ENCODE measurements at regions not wholly inside any gene's neighbourhood (a gene's known extent, or its start where the extent isn't known, plus 50 kb on each side); places are given as distances from the start of the nearest gene placed in this dataset.

- Histone ChIP-seq H3K27me3 (ENCODE audit: control insufficient read depth in 1 of 2, insufficient read depth in 2 of 2, low read length in 2 of 2) (no peaks in the 10 kb centered on the region), H3K4me3 (ENCODE audit: low read depth in 1 of 2, low read length in 2 of 2) (no peak overlapping the region), H3K9ac (ENCODE audit: low read depth in 1 of 2, low read length in 2 of 2) (no peak overlapping the region), H3K36me3 (ENCODE audit: control insufficient read depth in 1 of 2, insufficient read depth in 2 of 2, low read length in 2 of 2) (no peaks in the 10 kb centered on the region), H3K4me1 (ENCODE audit: control insufficient read depth in 1 of 2, insufficient read depth in 2 of 2, low read length in 2 of 2) (no peaks in the 10 kb centered on the region), H3K27ac (ENCODE audit: low read depth, low read length) (no peak overlapping the region), H3K9me3 (ENCODE audit: control insufficient read depth in 1 of 2, low read length in 2 of 2) (no peaks in the 10 kb centered on the region)
Measured at GRCh38 chr7:115662676-115663075, 367.9 kb downstream of the TFEC start.

- Histone ChIP-seq H3K4me3 (ENCODE audit: low read depth in 1 of 2, low read length in 2 of 2) (no peak overlapping the region), H3K27me3 (ENCODE audit: control insufficient read depth in 1 of 2, insufficient read depth in 2 of 2, low read length in 2 of 2) (no peaks in the 10 kb centered on the region), H3K36me3 (ENCODE audit: control insufficient read depth in 1 of 2, insufficient read depth in 2 of 2, low read length in 2 of 2) (no peaks in the 10 kb centered on the region), H3K27ac (ENCODE audit: low read depth, low read length) (no peak overlapping the region), H3K9me3 (ENCODE audit: control insufficient read depth in 1 of 2, low read length in 2 of 2) (no peaks in the 10 kb centered on the region), H3K4me1 (ENCODE audit: control insufficient read depth in 1 of 2, insufficient read depth in 2 of 2, low read length in 2 of 2) (no peaks in the 10 kb centered on the region), H3K9ac (ENCODE audit: low read depth in 1 of 2, low read length in 2 of 2) (no peak overlapping the region)
Measured at GRCh38 chr7:115662120-115662519, 368.4 kb downstream of the TFEC start.

- Histone ChIP-seq H3K9me3 (ENCODE audit: control insufficient read depth in 1 of 2, low read length in 2 of 2) (no peaks in the 10 kb centered on the region), H3K27me3 (ENCODE audit: control insufficient read depth in 1 of 2, insufficient read depth in 2 of 2, low read length in 2 of 2) (no peaks in the 10 kb centered on the region), H3K4me3 (ENCODE audit: low read depth in 1 of 2, low read length in 2 of 2) (no peak overlapping the region), H3K36me3 (ENCODE audit: control insufficient read depth in 1 of 2, insufficient read depth in 2 of 2, low read length in 2 of 2) (no peaks in the 10 kb centered on the region), H3K4me1 (ENCODE audit: control insufficient read depth in 1 of 2, insufficient read depth in 2 of 2, low read length in 2 of 2) (no peaks in the 10 kb centered on the region), H3K9ac (ENCODE audit: low read depth in 1 of 2, low read length in 2 of 2) (no peak overlapping the region), H3K27ac (ENCODE audit: low read depth, low read length) (no peak overlapping the region)
Measured at GRCh38 chr7:115658223-115658622, 372.3 kb downstream of the TFEC start.

- no peaks in the 10 kb centered on the region for H3K9me3 ChIP-seq (ENCODE audit: control insufficient read depth in 1 of 2, low read length in 2 of 2)
- no peak overlapping the region for H3K27ac ChIP-seq (ENCODE audit: low read depth, low read length)
- no peak overlapping the region for H3K9ac ChIP-seq (ENCODE audit: low read depth in 1 of 2, low read length in 2 of 2)
- H3K4me3 ChIP-seq (ENCODE audit: low read depth in 1 of 2, low read length in 2 of 2): no peak overlapping the region
- H3K27me3 ChIP-seq (ENCODE audit: control insufficient read depth in 1 of 2, insufficient read depth in 2 of 2, low read length in 2 of 2): no peaks in the 10 kb centered on the region
- no peaks in the 10 kb centered on the region for H3K4me1 ChIP-seq (ENCODE audit: control insufficient read depth in 1 of 2, insufficient read depth in 2 of 2, low read length in 2 of 2)
- no peaks in the 10 kb centered on the region for H3K36me3 ChIP-seq (ENCODE audit: control insufficient read depth in 1 of 2, insufficient read depth in 2 of 2, low read length in 2 of 2)
Measured at GRCh38 chr7:115654384-115655214, 376.0 kb downstream of the TFEC start.

- H3K27ac ChIP-seq (ENCODE audit: low read depth, low read length): no peak overlapping the region
- no peaks in the 10 kb centered on the region for H3K4me1 ChIP-seq (ENCODE audit: control insufficient read depth in 1 of 2, insufficient read depth in 2 of 2, low read length in 2 of 2)
- H3K36me3 ChIP-seq (ENCODE audit: control insufficient read depth in 1 of 2, insufficient read depth in 2 of 2, low read length in 2 of 2): no peaks in the 10 kb centered on the region
- no peaks in the 10 kb centered on the region for H3K9me3 ChIP-seq (ENCODE audit: control insufficient read depth in 1 of 2, low read length in 2 of 2)
- H3K9ac ChIP-seq (ENCODE audit: low read depth in 1 of 2, low read length in 2 of 2): no peak overlapping the region
- no peak overlapping the region for H3K4me3 ChIP-seq (ENCODE audit: low read depth in 1 of 2, low read length in 2 of 2)
- no peaks in the 10 kb centered on the region for H3K27me3 ChIP-seq (ENCODE audit: control insufficient read depth in 1 of 2, insufficient read depth in 2 of 2, low read length in 2 of 2)
Measured at GRCh38 chr7:115649429-115649828, 381.1 kb downstream of the TFEC start.

GRCh38 chr7:115647712-115648111, 382.9 kb downstream of the TFEC start:
- no peaks in the 10 kb centered on the region for H3K9me3 ChIP-seq (ENCODE audit: control insufficient read depth in 1 of 2, low read length in 2 of 2)
- no peaks in the 10 kb centered on the region for H3K27me3 ChIP-seq (ENCODE audit: control insufficient read depth in 1 of 2, insufficient read depth in 2 of 2, low read length in 2 of 2)
- H3K36me3 ChIP-seq (ENCODE audit: control insufficient read depth in 1 of 2, insufficient read depth in 2 of 2, low read length in 2 of 2): no peaks in the 10 kb centered on the region
- H3K27ac ChIP-seq (ENCODE audit: low read depth, low read length): no peak overlapping the region
- no peaks in the 10 kb centered on the region for H3K4me1 ChIP-seq (ENCODE audit: control insufficient read depth in 1 of 2, insufficient read depth in 2 of 2, low read length in 2 of 2)
- no peak overlapping the region for H3K9ac ChIP-seq (ENCODE audit: low read depth in 1 of 2, low read length in 2 of 2)
- H3K4me3 ChIP-seq (ENCODE audit: low read depth in 1 of 2, low read length in 2 of 2): no peak overlapping the region

- Histone ChIP-seq H3K9me3 (ENCODE audit: control insufficient read depth in 1 of 2, low read length in 2 of 2) (peaks cover 0 to 3% of the 10 kb centered on the region in 2 donors), H3K9ac (ENCODE audit: low read depth in 1 of 2, low read length in 2 of 2) (no peak overlapping the region)
Measured at GRCh38 chr7:115642194-115642593, 388.4 kb downstream of the TFEC start.

GRCh38 chr7:115638853-115639252, 391.7 kb downstream of the TFEC start:
- Histone ChIP-seq H3K27me3 (ENCODE audit: control insufficient read depth in 1 of 2, insufficient read depth in 2 of 2, low read length in 2 of 2) (no peaks in the 10 kb centered on the region), H3K4me1 (ENCODE audit: control insufficient read depth in 1 of 2, insufficient read depth in 2 of 2, low read length in 2 of 2) (no peaks in the 10 kb centered on the region), H3K9me3 (ENCODE audit: control insufficient read depth in 1 of 2, low read length in 2 of 2) (peaks cover 0 to 3% of the 10 kb centered on the region in 2 donors), H3K27ac (ENCODE audit: low read depth, low read length) (no peak overlapping the region), H3K9ac (ENCODE audit: low read depth in 1 of 2, low read length in 2 of 2) (no peak overlapping the region), H3K36me3 (ENCODE audit: control insufficient read depth in 1 of 2, insufficient read depth in 2 of 2, low read length in 2 of 2) (no peaks in the 10 kb centered on the region), H3K4me3 (ENCODE audit: low read depth in 1 of 2, low read length in 2 of 2) (no peak overlapping the region)

More at GRCh38 chr7:115642194-115642593, 388.4 kb downstream of the TFEC start:
- Histone ChIP-seq H3K4me1 (ENCODE audit: control insufficient read depth in 1 of 2, insufficient read depth in 2 of 2, low read length in 2 of 2) (no peaks in the 10 kb centered on the region), H3K4me3 (ENCODE audit: low read depth in 1 of 2, low read length in 2 of 2) (no peak overlapping the region), H3K27ac (ENCODE audit: low read depth, low read length) (no peak overlapping the region), H3K36me3 (ENCODE audit: control insufficient read depth in 1 of 2, insufficient read depth in 2 of 2, low read length in 2 of 2) (no peaks in the 10 kb centered on the region), H3K27me3 (ENCODE audit: control insufficient read depth in 1 of 2, insufficient read depth in 2 of 2, low read length in 2 of 2) (no peaks in the 10 kb centered on the region)

GRCh38 chr7:115637128-115637527, 393.4 kb downstream of the TFEC start:
- Histone ChIP-seq H3K9ac (ENCODE audit: low read depth in 1 of 2, low read length in 2 of 2) (no peak overlapping the region), H3K27me3 (ENCODE audit: control insufficient read depth in 1 of 2, insufficient read depth in 2 of 2, low read length in 2 of 2) (no peaks in the 10 kb centered on the region), H3K27ac (ENCODE audit: low read depth, low read length) (no peak overlapping the region), H3K4me1 (ENCODE audit: control insufficient read depth in 1 of 2, insufficient read depth in 2 of 2, low read length in 2 of 2) (no peaks in the 10 kb centered on the region), H3K9me3 (ENCODE audit: control insufficient read depth in 1 of 2, low read length in 2 of 2) (peaks cover 0 to 3% of the 10 kb centered on the region in 2 donors), H3K4me3 (ENCODE audit: low read depth in 1 of 2, low read length in 2 of 2) (no peak overlapping the region), H3K36me3 (ENCODE audit: control insufficient read depth in 1 of 2, insufficient read depth in 2 of 2, low read length in 2 of 2) (no peaks in the 10 kb centered on the region)

- H3K27me3 ChIP-seq (ENCODE audit: control insufficient read depth in 1 of 2, insufficient read depth in 2 of 2, low read length in 2 of 2): no peaks in the 10 kb centered on the region
- no peak overlapping the region for H3K9ac ChIP-seq (ENCODE audit: low read depth in 1 of 2, low read length in 2 of 2)
- H3K9me3 ChIP-seq (ENCODE audit: control insufficient read depth in 1 of 2, low read length in 2 of 2): no peaks in the 10 kb centered on the region
- no peak overlapping the region for H3K27ac ChIP-seq (ENCODE audit: low read depth, low read length)
- no peaks in the 10 kb centered on the region for H3K4me1 ChIP-seq (ENCODE audit: control insufficient read depth in 1 of 2, insufficient read depth in 2 of 2, low read length in 2 of 2)
- no peak overlapping the region for H3K4me3 ChIP-seq (ENCODE audit: low read depth in 1 of 2, low read length in 2 of 2)
- H3K36me3 ChIP-seq (ENCODE audit: control insufficient read depth in 1 of 2, insufficient read depth in 2 of 2, low read length in 2 of 2): no peaks in the 10 kb centered on the region
Measured at GRCh38 chr7:115635876-115636275, 394.7 kb downstream of the TFEC start.
